ENCODE measurements at regions not wholly inside any gene's neighbourhood (a gene's known extent, or its start where the extent isn't known, plus 50 kb on each side); places are given as distances from the start of the nearest gene placed in this dataset.

DNA sequence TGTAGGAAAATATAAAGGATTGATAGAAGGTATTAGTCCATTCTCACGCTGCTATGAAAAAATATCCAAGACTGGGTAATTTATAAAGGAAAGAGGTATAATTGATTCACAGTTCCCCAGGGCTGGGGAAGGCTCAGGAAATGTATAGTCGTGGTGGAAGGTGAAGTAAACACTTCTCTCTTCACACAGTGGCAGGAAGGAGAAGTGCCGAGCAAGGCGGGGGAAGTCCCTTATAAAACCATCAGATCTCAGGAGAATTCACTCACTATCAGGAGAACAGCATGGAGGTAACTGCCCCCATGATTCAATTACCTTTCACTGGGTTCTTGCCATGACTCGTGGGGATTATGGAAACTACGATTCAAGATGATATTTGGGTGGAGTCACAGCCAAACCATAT is 1806.0 kb downstream of the MRPL39 start:
- TF ChIP-seq, protein P1, sequence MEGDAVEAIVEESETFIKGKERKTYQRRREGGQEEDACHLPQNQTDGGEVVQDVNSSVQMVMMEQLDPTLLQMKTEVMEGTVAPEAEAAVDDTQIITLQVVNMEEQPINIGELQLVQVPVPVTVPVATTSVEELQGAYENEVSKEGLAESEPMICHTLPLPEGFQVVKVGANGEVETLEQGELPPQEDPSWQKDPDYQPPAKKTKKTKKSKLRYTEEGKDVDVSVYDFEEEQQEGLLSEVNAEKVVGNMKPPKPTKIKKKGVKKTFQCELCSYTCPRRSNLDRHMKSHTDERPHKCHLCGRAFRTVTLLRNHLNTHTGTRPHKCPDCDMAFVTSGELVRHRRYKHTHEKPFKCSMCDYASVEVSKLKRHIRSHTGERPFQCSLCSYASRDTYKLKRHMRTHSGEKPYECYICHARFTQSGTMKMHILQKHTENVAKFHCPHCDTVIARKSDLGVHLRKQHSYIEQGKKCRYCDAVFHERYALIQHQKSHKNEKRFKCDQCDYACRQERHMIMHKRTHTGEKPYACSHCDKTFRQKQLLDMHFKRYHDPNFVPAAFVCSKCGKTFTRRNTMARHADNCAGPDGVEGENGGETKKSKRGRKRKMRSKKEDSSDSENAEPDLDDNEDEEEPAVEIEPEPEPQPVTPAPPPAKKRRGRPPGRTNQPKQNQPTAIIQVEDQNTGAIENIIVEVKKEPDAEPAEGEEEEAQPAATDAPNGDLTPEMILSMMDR (IDR thresholded peaks at IDR 0.05), result no peak
- no peak for TF ChIP-seq POLR2A (IDR thresholded peaks at IDR 0.05)
